IMR-90 (cell line): ENCODE measurements at regions not wholly inside any gene's neighbourhood (a gene's known extent, or its start where the extent isn't known, plus 50 kb on each side); places are given as distances from the start of the nearest gene placed in this dataset.

Experiments
- ATAC-seq: fragments of 200-7000 bp; cut with Tn5 transposase; 2 replicates; pipeline ENCODE4 v1.9.1; 2020; ENCODE audit warnings: low read depth, mild to moderate bottlenecking, moderate library complexity
- BruUV-seq: library from RNA; stranded (reverse); fragments of 400-500 nt; replicated peaks from 2 replicates; lab custom pipeline; 2021; lab: Mats Ljungman, UMichigan
- CTCF ChIA-PET: fragments of 300-600 bp; formaldehyde crosslinking; extraction: SDS; loops from one replicate; lab custom pipeline; 2021; ENCODE audit warnings: antibody characterized with exemption; lab: Yijun Ruan, JAX
- POLR2A ChIA-PET: fragments of 300-600 bp; sonication (Branson Sonifier 250); formaldehyde crosslinking; loops from one replicate; lab custom pipeline; 2022; ENCODE audit warnings: antibody characterized with exemption; ENCODE audit not compliant: unreplicated experiment; lab: Charles Lee
- DNase-seq: peaks from one replicate; pipeline ENCODE4 v3.0.0; 2013
- H2AFZ ChIP-seq: replicated peaks from 2 replicates; pipeline ENCODE3; 2013; ENCODE audit warnings: low read length, mild to moderate bottlenecking; ENCODE audit not compliant: poor library complexity
- H2AK5ac ChIP-seq: 2 replicates; pipeline ENCODE4 v1.6.1; 2013; ENCODE audit warnings: low read depth, low read length, inconsistent platforms
- H2AK9ac ChIP-seq: replicated peaks from 2 replicates; pipeline ENCODE3; 2013; ENCODE audit warnings: mild to moderate bottlenecking, low read depth, low read length, moderate library complexity; ENCODE audit not compliant: poor library complexity
- H2BK120ac ChIP-seq: 2 replicates; pipeline ENCODE4 v1.6.1; 2013; ENCODE audit warnings: low read depth, low read length, inconsistent platforms
- H2BK15ac ChIP-seq: 3 replicates; pipeline ENCODE4 v1.6.1; 2013; ENCODE audit warnings: low read depth, low read length, inconsistent platforms
- H2BK20ac ChIP-seq: 2 replicates; pipeline ENCODE4 v1.6.1; 2013; ENCODE audit warnings: low read depth, mild to moderate bottlenecking, inconsistent platforms, low read length, moderate library complexity
- H2BK5ac ChIP-seq: 2 replicates; pipeline ENCODE4 v1.6.1; 2013; ENCODE audit warnings: mild to moderate bottlenecking, low read depth, low read length, inconsistent platforms; ENCODE audit not compliant: poor library complexity, severe bottlenecking
- H3K14ac ChIP-seq: replicated peaks from 2 replicates; pipeline ENCODE4 v1.6.1; 2013; ENCODE audit warnings: low read depth, low read length, inconsistent platforms
- H3K18ac ChIP-seq: 2 replicates; pipeline ENCODE4 v1.6.1; 2013; ENCODE audit warnings: low read depth, low read length, control low read depth
- H3K23ac ChIP-seq: 2 replicates; pipeline ENCODE4 v1.6.1; 2013; ENCODE audit warnings: low read depth, low read length, inconsistent platforms
- H3K27ac ChIP-seq: 2 replicates; pipeline ENCODE4 v1.5.1; 2013; ENCODE audit warnings: mild to moderate bottlenecking, control low read depth, low read length; ENCODE audit not compliant: insufficient read depth
- H3K27me3 ChIP-seq: 2 replicates; pipeline ENCODE4 v1.6.1; 2013; ENCODE audit warnings: low read length; ENCODE audit not compliant: control insufficient read depth, insufficient read depth
- H3K36me3 ChIP-seq: 2 replicates; pipeline ENCODE4 v1.6.1; 2013; ENCODE audit warnings: low read length, mixed read lengths; ENCODE audit not compliant: control insufficient read depth, insufficient read depth
- H3K4ac ChIP-seq: 2 replicates; pipeline ENCODE4 v1.6.1; 2013; ENCODE audit warnings: low read depth, low read length, inconsistent platforms
- H3K4me1 ChIP-seq: 2 replicates; pipeline ENCODE4 v1.6.1; 2013; ENCODE audit warnings: low read length, mixed read lengths; ENCODE audit not compliant: control insufficient read depth, insufficient read depth
- H3K4me2 ChIP-seq: 2 replicates; pipeline ENCODE4 v1.6.1; 2013; ENCODE audit warnings: low read depth, mild to moderate bottlenecking, control low read depth, low read length, moderate library complexity
- H3K4me3 ChIP-seq: 2 replicates; pipeline ENCODE4 v1.5.1; 2013; ENCODE audit warnings: low read depth, mild to moderate bottlenecking, control low read depth, low read length, moderate library complexity; ENCODE audit not compliant: insufficient read depth
- H3K56ac ChIP-seq: 2 replicates; pipeline ENCODE4 v1.6.1; 2013; ENCODE audit warnings: low read length, inconsistent platforms; ENCODE audit not compliant: insufficient read depth; ENCODE audit errors: extremely low read depth
- H3K79me1 ChIP-seq, 2 experiments: 2 replicates each; pipeline ENCODE4 v1.6.1; 2013; ENCODE audit warnings: low read length in 2 of 2, inconsistent platforms in 1 of 2, low read depth in 1 of 2
- H3K9ac ChIP-seq: 2 replicates; pipeline ENCODE4 v1.6.1; 2013; ENCODE audit warnings: low read depth, low read length, control low read depth
- H3K9me1 ChIP-seq: 2 replicates; pipeline ENCODE4 v1.6.1; 2013; ENCODE audit warnings: low read length, inconsistent platforms; ENCODE audit not compliant: insufficient read depth
- H3K9me3 ChIP-seq: 2 replicates; pipeline ENCODE4 v1.6.1; 2013; ENCODE audit warnings: low read length; ENCODE audit not compliant: control insufficient read depth, insufficient read depth
- H4K20me1 ChIP-seq: 2 replicates; pipeline ENCODE4 v1.6.1; 2013; ENCODE audit warnings: low read length, inconsistent platforms; ENCODE audit not compliant: insufficient read depth
- H4K5ac ChIP-seq: 2 replicates; pipeline ENCODE4 v1.6.1; 2013; ENCODE audit warnings: mild to moderate bottlenecking, low read depth, low read length, control low read depth
- H4K8ac ChIP-seq, 2 experiments: 2 replicates each; pipeline ENCODE4 v1.6.1; 2013; ENCODE audit warnings: low read depth in 2 of 2, low read length in 2 of 2, control low read depth in 1 of 2, inconsistent platforms in 1 of 2
- H4K91ac ChIP-seq: 2 replicates; pipeline ENCODE4 v1.6.1; 2013; ENCODE audit warnings: low read depth, low read length, inconsistent platforms; ENCODE audit not compliant: insufficient read depth
- NFE2L2 ChIP-seq: fragments of 150-350 bp; IDR thresholded peaks from 2 replicates; pipeline ENCODE4 v1.6.1; 2016; ENCODE audit warnings: low read depth, mild to moderate bottlenecking, low read length
- RFX5 ChIP-seq: IDR thresholded peaks from 2 replicates; pipeline ENCODE4 v1.8.0; 2012; ENCODE audit warnings: low read depth, mild to moderate bottlenecking, low read length, moderate library complexity
- WGBS, 2 experiments: methylation state at CpG; one replicate each; pipeline versions ENCODE4 v1.1.5 to v1.1.7; 2013; ENCODE audit warnings: missing lambda C conversion rate in 2 of 2; ENCODE audit not compliant: insufficient read length in 1 of 2; ENCODE audit errors: extremely low coverage in 2 of 2; 5-methylcytosine and 5-hydroxymethylcytosine counted together
- dilution Hi-C: fragments of 300-500 bp; cut with HindIII; formaldehyde crosslinking; loops from one replicate; pipeline ENCODE4 v1.14.3; 2018; ENCODE audit warnings: low sequenced_read_pairs; ENCODE audit not compliant: unreplicated experiment
- in situ Hi-C: fragments of 300-500 bp; cut with MboI; formaldehyde crosslinking; loops from 3 replicates; pipeline ENCODE4 v1.14.3; 2019; ENCODE audit warnings: low sequenced_read_pairs, inconsistent platforms, mixed read lengths
- intact Hi-C: fragments of 100-400 bp; cut with micrococcal nuclease; formaldehyde crosslinking; loops from 2 replicates; pipeline ENCODE4 v1.10.0; 2022

- no peak for ATAC-seq
- intact Hi-C loops: no loop called here
- H3K23ac ChIP-seq: no peak overlapping the region
- H2BK120ac ChIP-seq: no peak overlapping the region
- no peak overlapping the region for H4K91ac ChIP-seq
- 18% methylated on average over 5 of the region's 20 CpGs; no CpG with 5 or more reads in 1 of the 2 experiments for WGBS, 2 experiments
- no peak overlapping the region for H3K9ac ChIP-seq
- H2AK9ac ChIP-seq: no peak overlapping the region
- H3K27ac ChIP-seq: no peak overlapping the region
- no peaks in the 10 kb centered on the region for H3K79me1 ChIP-seq
- dilution Hi-C loops: no loop called here
- H3K9me1 ChIP-seq: no peaks in the 10 kb centered on the region
- no peak overlapping the region for H3K14ac ChIP-seq
- DNase-seq: no peak
- no peak overlapping the region for H2BK15ac ChIP-seq
- H3K4me2 ChIP-seq: no peak overlapping the region
- no peak overlapping the region for H2AK5ac ChIP-seq
- POLR2A ChIA-PET: no interaction called here
- no peak overlapping the region for H3K56ac ChIP-seq
- H3K4me1 ChIP-seq: no peaks in the 10 kb centered on the region
- no peak overlapping the region for H3K4ac ChIP-seq
- peaks cover 28% of the 10 kb centered on the region for H3K9me3 ChIP-seq
- no TSS peak for BruUV-seq
- in situ Hi-C loops: no loop called here
- no peak for TF ChIP-seq NFE2L2
- no peak for TF ChIP-seq RFX5
- no peaks in the 10 kb centered on the region for H4K20me1 ChIP-seq
- H4K5ac ChIP-seq: no peak overlapping the region
- no peaks in the 10 kb centered on the region for H3K27me3 ChIP-seq
- no peak overlapping the region for H3K4me3 ChIP-seq
- no peak overlapping the region for H2BK20ac ChIP-seq
- H3K18ac ChIP-seq: no peak overlapping the region
- no peak overlapping the region for H2AFZ ChIP-seq
- no peak overlapping the region for H4K8ac ChIP-seq
- CTCF ChIA-PET: interaction anchor here (0.6 kb wide), 1 partner anchor 19 kb away, joined by 3 read pairs; no protein-coding TSS in a partner anchor
- H3K36me3 ChIP-seq: no peaks in the 10 kb centered on the region
- no peak overlapping the region for H2BK5ac ChIP-seq
These were observed 52.7 kb upstream of the VIPR2 start for GRCh38 chr7:159197066-159197975.
